Right hindlimb (tissue), 1 donor: ENCODE measurements at regions not wholly inside any gene's neighbourhood (a gene's known extent, or its start where the extent isn't known, plus 50 kb on each side); places are given as distances from the start of the nearest gene placed in this dataset.
"Not testable (repeated sequence)": the region's sequence is repeated elsewhere in the genome, so short reads cannot be mapped to it uniquely, and the experiment has no call there.

Experiments used
- DNase-seq: peaks from one replicate; pipeline ENCODE4 v3.0.0-alpha.2; 2018

DNA sequence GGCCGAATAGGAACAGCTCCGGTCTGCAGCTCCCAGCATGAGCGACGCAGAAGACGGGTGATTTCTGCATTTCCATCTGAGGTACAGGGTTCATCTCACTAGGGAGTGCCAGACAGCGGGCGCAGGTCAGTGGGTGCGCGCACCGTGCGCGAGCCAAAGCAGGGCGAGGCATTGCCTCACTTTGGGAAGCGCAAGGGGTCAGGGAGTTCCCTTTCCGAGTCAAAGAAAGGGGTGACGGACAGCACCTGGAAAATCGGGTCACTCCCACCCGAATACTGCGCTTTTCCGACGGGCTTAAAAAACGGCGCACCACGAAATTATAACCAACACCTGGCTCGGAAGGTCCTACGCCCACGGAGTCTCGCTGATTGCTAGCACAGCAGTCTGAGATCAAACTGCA lies 386.8 kb upstream of the SPHKAP start:
- DNase-seq: not testable (repeated sequence)

- no peak for DNase-seq
Measured at GRCh38 chr2:228561816-228562215, 380.3 kb upstream of the SPHKAP start.

GRCh38 chr2:228559774-228560415 lies 378.4 kb upstream of the SPHKAP start:
- no peak for DNase-seq

DNA sequence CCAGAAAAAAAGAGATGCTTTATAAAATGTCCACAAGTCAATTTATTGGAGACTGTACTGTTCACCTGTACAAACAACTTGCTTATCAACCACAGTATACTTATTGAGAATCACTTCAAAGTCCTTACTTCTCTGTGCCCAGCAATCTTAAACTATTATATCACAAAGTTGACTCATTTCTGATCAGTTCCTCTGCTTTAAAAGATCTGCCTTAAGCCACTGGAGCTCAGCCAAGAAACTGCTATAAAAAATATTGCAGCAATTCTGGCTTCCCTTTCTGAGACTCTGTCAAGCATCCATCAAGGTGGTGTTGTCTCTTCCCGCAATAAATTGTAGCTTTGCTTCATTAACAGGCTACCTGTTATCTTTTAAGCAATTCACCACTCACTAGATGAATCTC lies 375.2 kb upstream of the SPHKAP start:
- no peak for DNase-seq

- no peak for DNase-seq
Measured at GRCh38 chr2:228549441-228550007, 368.0 kb upstream of the SPHKAP start.

DNA sequence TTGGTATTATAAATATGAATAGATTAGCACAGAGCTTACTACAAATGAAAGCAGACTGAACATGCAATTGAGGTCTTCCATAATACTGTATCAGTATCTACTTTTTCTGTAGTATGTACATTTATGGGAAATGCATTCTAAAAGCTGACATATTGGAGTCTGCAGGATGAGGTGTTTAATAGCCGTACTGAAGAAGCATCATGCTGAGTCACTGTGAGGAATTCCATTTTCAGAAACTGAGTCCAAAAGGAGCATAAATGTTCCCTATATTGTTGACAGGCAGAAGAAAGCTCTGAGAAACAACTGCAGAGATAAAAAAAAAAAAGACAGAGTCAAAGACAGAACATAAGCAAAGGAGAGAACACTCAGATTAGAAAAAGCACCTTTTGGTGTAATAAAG lies 366.7 kb upstream of the SPHKAP start:
- DNase-seq: no peak

- no peak for DNase-seq
Measured at GRCh38 chr2:228545748-228546145, 364.3 kb upstream of the SPHKAP start.

- DNase-seq: no peak
Measured at GRCh38 chr2:228545041-228545747, 363.7 kb upstream of the SPHKAP start.

DNA sequence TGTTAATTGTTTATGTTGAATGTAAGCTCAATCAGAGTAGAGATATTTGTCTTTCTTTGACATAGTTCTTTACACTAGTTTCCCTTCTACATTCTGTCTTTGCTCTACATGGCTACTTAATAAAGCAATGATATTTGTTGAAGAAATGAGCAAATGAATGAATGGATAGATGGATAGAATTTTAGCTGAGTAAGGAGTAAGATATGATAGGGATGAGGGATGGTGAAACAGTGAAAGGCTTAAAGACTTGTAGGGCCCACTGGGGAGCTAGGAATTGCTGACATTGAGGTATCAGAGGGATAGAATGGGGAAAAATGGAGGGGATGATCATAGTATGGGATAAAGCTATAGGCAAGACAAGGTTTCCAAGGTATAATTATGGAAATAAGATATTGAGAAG lies 361.6 kb upstream of the SPHKAP start:
- no peak for DNase-seq

GRCh38 chr2:228542277-228542676 lies 360.8 kb upstream of the SPHKAP start:
- DNase-seq: no peak

DNA sequence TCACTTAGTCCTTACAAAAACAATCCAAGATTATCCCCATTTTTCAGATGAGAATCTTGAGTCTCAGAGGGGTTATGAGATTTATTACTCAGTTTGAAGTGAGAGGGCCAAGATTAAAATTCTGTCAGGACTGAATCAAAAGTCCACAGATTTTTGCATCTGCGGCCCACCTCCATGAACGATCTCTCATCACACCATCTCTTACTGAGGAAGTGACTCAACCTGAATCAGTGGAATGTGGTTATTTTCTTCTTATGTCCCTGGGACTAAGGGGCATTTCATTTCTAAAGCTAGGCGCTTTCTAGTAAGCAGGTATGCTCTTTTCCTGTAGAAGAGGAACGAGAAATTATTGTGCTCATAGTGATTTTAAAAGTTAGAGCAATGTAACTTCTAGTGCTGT lies 360.3 kb upstream of the SPHKAP start:
- DNase-seq: no peak

DNA sequence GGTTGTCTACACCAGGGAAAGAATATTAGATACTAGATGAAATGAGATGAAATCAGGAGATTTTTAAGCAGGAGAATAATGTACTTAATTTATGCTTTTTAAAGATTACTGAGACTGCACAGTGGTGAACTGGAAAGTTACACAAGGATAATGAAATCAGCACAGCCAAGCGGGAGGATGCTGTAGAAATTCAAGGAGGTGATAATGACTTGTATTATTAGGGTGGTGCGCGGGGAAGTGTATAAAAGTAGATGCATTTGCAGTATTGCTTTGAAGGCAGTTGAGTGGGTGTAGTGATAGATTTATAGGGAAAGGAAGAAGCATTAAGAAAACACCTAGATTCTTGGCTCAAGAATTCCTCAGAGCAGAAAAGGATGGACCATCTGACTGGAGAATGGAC lies 359.5 kb upstream of the SPHKAP start:
- DNase-seq: no peak

GRCh38 chr2:228535396-228535795 lies 353.9 kb upstream of the SPHKAP start:
- DNase-seq: no peak

- no peak for DNase-seq
Measured at GRCh38 chr2:228533156-228533555, 351.7 kb upstream of the SPHKAP start.

GRCh38 chr2:228532233-228532632 lies 350.7 kb upstream of the SPHKAP start:
- DNase-seq: no peak

DNA sequence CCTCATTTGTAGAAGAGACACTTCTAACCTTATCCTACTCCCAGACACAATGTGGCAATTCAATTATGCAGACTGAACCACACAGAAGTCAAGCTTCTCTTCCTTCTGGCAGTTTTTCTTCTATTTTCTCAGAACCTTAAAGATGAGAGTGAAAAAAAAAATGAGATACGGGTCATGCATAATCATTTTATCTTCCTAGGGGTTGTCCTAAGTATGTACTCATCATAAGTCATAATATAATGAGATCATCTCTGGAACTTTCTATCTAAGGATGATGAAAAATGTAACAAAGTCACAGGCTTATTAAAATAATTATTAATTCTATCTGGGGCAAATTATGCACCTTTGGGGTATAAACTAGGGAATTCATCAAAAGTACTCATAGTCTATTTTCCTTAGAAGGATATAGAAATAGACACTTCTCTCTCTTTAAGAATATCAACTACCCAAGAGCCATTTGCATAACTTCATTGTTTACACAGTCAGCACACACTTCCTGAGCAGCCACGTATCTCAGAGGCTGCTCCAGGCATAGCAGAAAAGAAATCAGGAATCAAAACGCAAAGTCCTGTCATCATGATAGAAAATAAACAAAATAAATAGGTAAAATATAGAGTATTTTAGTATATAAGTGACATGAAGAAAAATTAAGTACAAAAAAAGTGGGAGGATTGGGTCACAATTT lies 345.9 kb upstream of the SPHKAP start:
- no peak for DNase-seq

DNA sequence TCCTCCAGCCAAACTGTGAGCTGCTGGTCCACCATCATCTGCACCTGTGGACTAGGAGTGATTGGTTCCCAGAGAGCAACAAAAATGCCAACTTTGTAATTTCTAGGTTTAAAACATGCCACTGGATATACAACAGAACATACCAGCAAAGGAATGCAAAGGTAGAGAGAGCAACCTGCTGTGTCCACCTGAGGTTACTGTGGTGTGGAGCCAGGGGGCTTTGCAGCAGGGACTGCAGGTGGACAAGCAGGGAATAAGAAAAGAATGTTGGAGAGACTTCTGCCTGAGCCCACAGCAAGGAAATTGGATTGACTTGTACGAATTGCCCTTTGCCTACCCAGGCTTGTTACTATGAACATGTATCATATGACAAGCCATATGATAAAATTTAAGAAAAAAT lies 345.2 kb upstream of the SPHKAP start:
- no peak for DNase-seq

- no peak for DNase-seq
Measured at GRCh38 chr2:228522977-228523376, 341.5 kb upstream of the SPHKAP start.

- DNase-seq: no peak
Measured at GRCh38 chr2:228522276-228522675, 340.8 kb upstream of the SPHKAP start.

- no peak for DNase-seq
Measured at GRCh38 chr2:228519561-228519960, 338.1 kb upstream of the SPHKAP start.

DNA sequence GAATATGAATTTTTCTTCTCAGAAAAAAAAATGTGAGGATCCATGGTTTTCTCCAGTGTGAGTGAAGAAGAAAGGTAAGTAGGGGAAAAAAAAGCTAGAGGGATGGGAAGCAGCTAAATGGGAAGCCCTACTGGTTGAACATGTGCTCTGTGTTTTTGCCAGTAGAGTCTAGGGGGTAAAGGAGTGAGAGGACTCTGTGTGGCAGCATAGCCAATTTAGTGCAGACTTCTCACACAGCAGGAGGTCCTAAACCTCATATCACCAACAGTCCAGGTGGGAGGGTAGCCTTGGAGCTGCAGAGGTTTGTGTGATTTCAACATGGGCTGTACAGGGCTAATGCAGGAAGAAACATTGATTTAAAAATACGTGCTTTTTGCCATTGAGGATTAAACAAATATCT lies 334.5 kb upstream of the SPHKAP start:
- DNase-seq: no peak

DNA sequence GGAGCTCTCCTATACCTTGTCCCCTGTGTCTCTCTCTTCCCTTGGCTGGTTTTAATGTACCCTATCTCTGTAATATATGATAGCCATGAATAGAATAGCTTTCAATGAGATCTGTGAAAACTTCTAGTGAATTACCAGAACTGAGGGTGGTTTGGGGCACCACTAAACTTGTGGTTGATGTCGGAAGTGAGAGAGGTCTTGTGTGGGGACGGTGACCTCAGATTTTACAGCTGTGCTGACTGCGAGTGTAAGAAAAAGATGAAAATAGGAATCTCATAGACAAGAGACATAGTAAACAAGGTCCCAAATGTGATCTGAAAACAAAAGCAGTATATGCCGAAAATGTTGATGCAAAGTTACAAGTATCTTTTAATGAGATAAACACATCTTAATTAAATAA lies 332.0 kb upstream of the SPHKAP start:
- DNase-seq: not testable (repeated sequence)

DNA sequence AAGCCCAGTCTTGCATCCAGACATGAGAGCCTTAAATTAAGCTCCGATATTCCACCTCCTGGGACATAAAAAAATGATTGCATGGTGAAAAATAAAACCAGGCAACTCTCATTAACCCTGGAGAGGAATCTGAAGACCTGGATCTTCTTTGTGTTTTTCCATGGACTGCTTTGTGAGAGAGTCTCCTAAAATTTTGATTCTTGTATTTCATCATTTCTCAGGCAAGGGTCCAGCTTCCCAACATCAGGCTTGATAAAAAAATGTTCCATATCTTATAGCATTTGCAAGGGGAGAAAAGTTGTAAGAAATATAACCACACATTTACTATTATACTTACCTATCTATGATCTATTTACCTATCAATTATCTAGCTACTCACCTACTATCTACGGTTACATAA lies 327.5 kb upstream of the SPHKAP start:
- no peak for DNase-seq

DNA sequence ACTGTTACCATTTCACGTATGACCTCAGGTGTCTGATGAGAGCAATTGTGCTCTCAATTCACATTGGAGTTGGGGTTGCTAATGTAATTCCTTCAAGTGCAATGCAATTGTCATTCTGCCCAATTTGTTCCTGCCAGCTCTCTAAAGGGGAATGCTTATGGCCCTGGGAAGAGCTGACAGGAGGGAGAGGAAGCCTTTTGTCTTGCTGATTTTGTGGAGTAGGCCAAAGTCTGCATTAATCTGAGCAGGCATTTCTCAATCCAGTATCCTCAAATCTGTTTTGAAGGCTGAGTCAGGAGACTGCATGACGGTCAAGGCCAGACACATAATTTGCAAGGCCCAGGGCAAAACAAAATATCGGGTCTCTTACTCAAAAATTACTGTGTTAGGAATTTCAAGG lies 326.4 kb upstream of the SPHKAP start:
- DNase-seq: no peak
